ENCODE measurements at regions not wholly inside any gene's neighbourhood (a gene's known extent, or its start where the extent isn't known, plus 50 kb on each side); places are given as distances from the start of the nearest gene placed in this dataset.

- H3K4me3 ChIP-seq (ENCODE audit: control insufficient read depth, low read depth, low read length), result no peak overlapping the region
- no peak for DNase-seq (ENCODE audit: low read depth)
- TF ChIP-seq CTCF (conservative IDR thresholded peaks at IDR 0.05; ENCODE audit: control insufficient read depth, insufficient read depth, low read depth, low read length), result no peak
These were observed 168.3 kb upstream of the DUSP10 start for GRCh38 chr1:221910222-221910621.

GRCh38 chr1:221908573-221908972, 166.7 kb upstream of the DUSP10 start:
- no peak for DNase-seq (ENCODE audit: low read depth)
- no peak for TF ChIP-seq CTCF (conservative IDR thresholded peaks at IDR 0.05; ENCODE audit: control insufficient read depth, insufficient read depth, low read depth, low read length)
- H3K4me3 ChIP-seq (ENCODE audit: control insufficient read depth, low read depth, low read length), result no peak overlapping the region

- H3K4me3 ChIP-seq (ENCODE audit: control insufficient read depth, low read depth, low read length), result no peak overlapping the region
- peak; percentile 77 for DNase-seq (ENCODE audit: low read depth)
- no peak for TF ChIP-seq CTCF (conservative IDR thresholded peaks at IDR 0.05; ENCODE audit: control insufficient read depth, insufficient read depth, low read depth, low read length)
These were observed 165.5 kb upstream of the DUSP10 start for GRCh38 chr1:221907166-221907932.

DNA sequence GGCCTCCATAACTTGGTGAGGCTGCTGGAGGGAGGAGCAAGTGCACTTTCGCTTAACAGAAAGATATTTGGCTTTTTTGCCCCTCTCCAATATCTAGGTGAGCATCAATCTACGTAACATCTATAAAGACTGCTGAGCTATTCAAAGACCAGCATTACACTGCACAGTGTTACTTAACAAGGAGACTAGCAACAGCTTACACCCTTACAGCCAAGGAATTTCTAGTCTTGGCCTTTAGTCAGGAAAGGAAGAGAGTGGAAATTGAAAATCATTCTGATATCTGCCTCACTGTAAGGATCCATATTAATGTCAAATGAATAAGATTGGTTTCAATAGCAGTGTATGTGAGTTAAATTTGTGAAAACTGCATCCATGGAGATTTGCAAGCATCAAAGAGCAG, 163.9 kb upstream of the DUSP10 start:
- no peak overlapping the region for H3K4me3 ChIP-seq (ENCODE audit: control insufficient read depth, low read depth, low read length)
- DNase-seq (ENCODE audit: low read depth), result no peak
- no peak for TF ChIP-seq CTCF (conservative IDR thresholded peaks at IDR 0.05; ENCODE audit: control insufficient read depth, insufficient read depth, low read depth, low read length)

DNA sequence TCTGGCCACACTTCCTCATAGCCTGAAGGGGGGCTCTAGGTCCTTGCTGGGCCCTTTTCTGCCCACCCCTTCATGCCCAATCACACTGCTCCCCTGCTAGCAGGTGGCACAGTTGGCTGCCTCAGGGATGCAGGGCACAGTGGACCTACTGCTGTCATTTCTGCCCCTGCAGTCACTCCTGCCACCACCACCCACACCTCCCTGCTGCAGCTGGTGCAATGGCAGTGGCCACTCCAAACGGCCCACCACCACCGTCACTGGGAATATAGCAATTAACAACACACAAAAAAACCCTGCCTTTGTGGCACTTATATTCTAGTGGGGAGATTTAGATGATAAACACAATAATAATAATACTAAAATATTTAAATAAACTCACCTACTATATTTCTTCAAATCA, 162.4 kb upstream of the DUSP10 start:
- no peak for DNase-seq (ENCODE audit: low read depth)
- H3K4me3 ChIP-seq (ENCODE audit: control insufficient read depth, low read depth, low read length), result no peak overlapping the region
- no peak for TF ChIP-seq CTCF (conservative IDR thresholded peaks at IDR 0.05; ENCODE audit: control insufficient read depth, insufficient read depth, low read depth, low read length)

GRCh38 chr1:221903594-221903993, 161.7 kb upstream of the DUSP10 start:
- TF ChIP-seq CTCF (conservative IDR thresholded peaks at IDR 0.05; ENCODE audit: control insufficient read depth, insufficient read depth, low read depth, low read length), result no peak
- no peak overlapping the region for H3K4me3 ChIP-seq (ENCODE audit: control insufficient read depth, low read depth, low read length)
- DNase-seq (ENCODE audit: low read depth), result no peak

Data from fibroblast of mammary gland (primary cell).